ENCODE measurements at regions not wholly inside any gene's neighbourhood (a gene's known extent, or its start where the extent isn't known, plus 50 kb on each side); places are given as distances from the start of the nearest gene placed in this dataset.
"Not testable (repeated sequence)": the region's sequence is repeated elsewhere in the genome, so short reads cannot be mapped to it uniquely, and the experiment has no call there.

GRCh38 chr6:86128130-86128814 lies 485.6 kb upstream of the SYNCRIP start:
- Mint-ChIP-seq H3K4me3 (no peak overlapping the region), H3K36me3 (ENCODE audit: low read depth) (no peaks in the 10 kb centered on the region), H3K4me1 (ENCODE audit: low read depth) (no peaks in the 10 kb centered on the region), H3K9me3 (peaks cover 11% of the 10 kb centered on the region), H3K27me3 (ENCODE audit: insufficient read depth) (no peaks in the 10 kb centered on the region), H3K27ac (no peak overlapping the region)
- no peak for DNase-seq (ENCODE audit: low spot score)
- intact Hi-C loops (cut with micrococcal nuclease) = no loop called here

- intact Hi-C loops (cut with micrococcal nuclease) = no loop called here
- no peaks in the 10 kb centered on the region for H3K27me3 Mint-ChIP-seq (ENCODE audit: insufficient read depth)
- no peak for DNase-seq (ENCODE audit: low spot score)
- H3K4me3 Mint-ChIP-seq = no peak overlapping the region
- H3K27ac Mint-ChIP-seq = no peak overlapping the region
- H3K36me3 Mint-ChIP-seq (ENCODE audit: low read depth) = no peaks in the 10 kb centered on the region
- no peaks in the 10 kb centered on the region for H3K4me1 Mint-ChIP-seq (ENCODE audit: low read depth)
- H3K9me3 Mint-ChIP-seq = no peaks in the 10 kb centered on the region
Observed at GRCh38 chr6:86122086-86122485, 479.4 kb upstream of the SYNCRIP start.

- no peaks in the 10 kb centered on the region for H3K36me3 Mint-ChIP-seq (ENCODE audit: low read depth)
- DNase-seq (ENCODE audit: low spot score) = no peak
- no peaks in the 10 kb centered on the region for H3K9me3 Mint-ChIP-seq
- no peaks in the 10 kb centered on the region for H3K4me1 Mint-ChIP-seq (ENCODE audit: low read depth)
- no peak overlapping the region for H3K27ac Mint-ChIP-seq
- H3K27me3 Mint-ChIP-seq (ENCODE audit: insufficient read depth) = no peaks in the 10 kb centered on the region
- intact Hi-C loops (cut with micrococcal nuclease) = no loop called here
- no peak overlapping the region for H3K4me3 Mint-ChIP-seq
Observed at GRCh38 chr6:86118271-86118670, 475.6 kb upstream of the SYNCRIP start.

GRCh38 chr6:86107985-86108384 lies 465.3 kb upstream of the SYNCRIP start:
- intact Hi-C loops (cut with micrococcal nuclease) = no loop called here
- H3K27me3 Mint-ChIP-seq (ENCODE audit: insufficient read depth) = no peaks in the 10 kb centered on the region
- no peak overlapping the region for H3K27ac Mint-ChIP-seq
- no peak for DNase-seq (ENCODE audit: low spot score)
- no peaks in the 10 kb centered on the region for H3K36me3 Mint-ChIP-seq (ENCODE audit: low read depth)
- peaks cover 6% of the 10 kb centered on the region for H3K9me3 Mint-ChIP-seq
- H3K4me3 Mint-ChIP-seq = no peak overlapping the region
- H3K4me1 Mint-ChIP-seq (ENCODE audit: low read depth) = no peaks in the 10 kb centered on the region

GRCh38 chr6:86087954-86088353 lies 445.3 kb upstream of the SYNCRIP start:
- H3K27ac Mint-ChIP-seq = no peak overlapping the region

GRCh38 chr6:86079938-86080337 lies 437.3 kb upstream of the SYNCRIP start:
- no peak overlapping the region for H3K4me3 Mint-ChIP-seq
- intact Hi-C loops (cut with micrococcal nuclease) = no loop called here

More at GRCh38 chr6:86087954-86088353, 445.3 kb upstream of the SYNCRIP start:
- Mint-ChIP-seq H3K4me1 (ENCODE audit: low read depth) (no peaks in the 10 kb centered on the region), H3K36me3 (ENCODE audit: low read depth) (no peaks in the 10 kb centered on the region), H3K9me3 (peaks cover 30% of the 10 kb centered on the region), H3K27me3 (ENCODE audit: insufficient read depth) (no peaks in the 10 kb centered on the region), H3K4me3 (no peak overlapping the region)
- DNase-seq (ENCODE audit: low spot score) = no peak
- intact Hi-C loops (cut with micrococcal nuclease) = no loop called here

GRCh38 chr6:86070151-86070550 lies 427.5 kb upstream of the SYNCRIP start:
- no peak for DNase-seq (ENCODE audit: low spot score)
- intact Hi-C loops (cut with micrococcal nuclease) = no loop called here
- Mint-ChIP-seq H3K4me1 (ENCODE audit: low read depth) (no peaks in the 10 kb centered on the region), H3K9me3 (no peaks in the 10 kb centered on the region), H3K4me3 (no peak overlapping the region), H3K27ac (no peak overlapping the region), H3K27me3 (ENCODE audit: insufficient read depth) (no peaks in the 10 kb centered on the region), H3K36me3 (ENCODE audit: low read depth) (no peaks in the 10 kb centered on the region)

More at GRCh38 chr6:86079938-86080337, 437.3 kb upstream of the SYNCRIP start:
- DNase-seq (ENCODE audit: low spot score) = no peak
- Mint-ChIP-seq H3K27me3 (ENCODE audit: insufficient read depth) (no peaks in the 10 kb centered on the region), H3K27ac (no peak overlapping the region), H3K36me3 (ENCODE audit: low read depth) (no peaks in the 10 kb centered on the region), H3K4me1 (ENCODE audit: low read depth) (no peaks in the 10 kb centered on the region), H3K9me3 (no peaks in the 10 kb centered on the region)

- H3K36me3 Mint-ChIP-seq (ENCODE audit: low read depth); H3K27ac Mint-ChIP-seq; DNase-seq (ENCODE audit: low spot score); intact Hi-C loops (cut with micrococcal nuclease); H3K4me1 Mint-ChIP-seq (ENCODE audit: low read depth); H3K4me3 Mint-ChIP-seq; H3K27me3 Mint-ChIP-seq (ENCODE audit: insufficient read depth): not testable (repeated sequence)
- peaks cover 15% of the 10 kb centered on the region for H3K9me3 Mint-ChIP-seq
Observed at GRCh38 chr6:86065002-86065401, 422.3 kb upstream of the SYNCRIP start.

GRCh38 chr6:86057293-86057980 lies 414.8 kb upstream of the SYNCRIP start:
- intact Hi-C loops (cut with micrococcal nuclease); DNase-seq (ENCODE audit: low spot score); H3K27ac Mint-ChIP-seq; H3K4me3 Mint-ChIP-seq; H3K27me3 Mint-ChIP-seq (ENCODE audit: insufficient read depth); H3K9me3 Mint-ChIP-seq; H3K4me1 Mint-ChIP-seq (ENCODE audit: low read depth); H3K36me3 Mint-ChIP-seq (ENCODE audit: low read depth): not testable (repeated sequence)

- no peak overlapping the region for H3K27ac Mint-ChIP-seq
- H3K4me3 Mint-ChIP-seq = no peak overlapping the region
- no peaks in the 10 kb centered on the region for H3K36me3 Mint-ChIP-seq (ENCODE audit: low read depth)
- intact Hi-C loops (cut with micrococcal nuclease) = no loop called here
- H3K27me3 Mint-ChIP-seq (ENCODE audit: insufficient read depth) = no peaks in the 10 kb centered on the region
- DNase-seq (ENCODE audit: low spot score) = no peak
- H3K4me1 Mint-ChIP-seq (ENCODE audit: low read depth) = no peaks in the 10 kb centered on the region
- H3K9me3 Mint-ChIP-seq = peaks cover 11% of the 10 kb centered on the region
Observed at GRCh38 chr6:86045038-86045437, 402.4 kb upstream of the SYNCRIP start.

GRCh38 chr6:86042214-86042613 lies 399.5 kb upstream of the SYNCRIP start:
- H3K4me3 Mint-ChIP-seq = no peak overlapping the region
- no peak overlapping the region for H3K27ac Mint-ChIP-seq
- intact Hi-C loops (cut with micrococcal nuclease) = no loop called here
- DNase-seq (ENCODE audit: low spot score) = no peak
- no peaks in the 10 kb centered on the region for H3K4me1 Mint-ChIP-seq (ENCODE audit: low read depth)
- H3K27me3 Mint-ChIP-seq (ENCODE audit: insufficient read depth) = no peaks in the 10 kb centered on the region
- H3K36me3 Mint-ChIP-seq (ENCODE audit: low read depth) = no peaks in the 10 kb centered on the region
- peaks cover 5% of the 10 kb centered on the region for H3K9me3 Mint-ChIP-seq

- Mint-ChIP-seq H3K4me1 (ENCODE audit: low read depth) (no peaks in the 10 kb centered on the region), H3K9me3 (no peaks in the 10 kb centered on the region), H3K4me3 (no peak overlapping the region), H3K36me3 (ENCODE audit: low read depth) (no peaks in the 10 kb centered on the region), H3K27ac (no peak overlapping the region), H3K27me3 (ENCODE audit: insufficient read depth) (no peaks in the 10 kb centered on the region)
- intact Hi-C loops (cut with micrococcal nuclease) = no loop called here
- no peak for DNase-seq (ENCODE audit: low spot score)
Observed at GRCh38 chr6:86031713-86032112, 389.0 kb upstream of the SYNCRIP start.

- Mint-ChIP-seq H3K4me3 (no peak overlapping the region), H3K27ac (no peak overlapping the region), H3K27me3 (ENCODE audit: insufficient read depth) (no peaks in the 10 kb centered on the region), H3K36me3 (ENCODE audit: low read depth) (no peaks in the 10 kb centered on the region), H3K9me3 (no peaks in the 10 kb centered on the region), H3K4me1 (ENCODE audit: low read depth) (no peaks in the 10 kb centered on the region)
- intact Hi-C loops (cut with micrococcal nuclease) = no loop called here
- no peak for DNase-seq (ENCODE audit: low spot score)
Observed at GRCh38 chr6:86030875-86031274, 388.2 kb upstream of the SYNCRIP start.

All from activated T-helper 1 cell treated with anti-CD3 and anti-CD28 coated beads, Interleukin-12 subunit alpha, Interleukin-12 subunit beta, Interleukin-2, Interleukin-4 antibody, amounts not matched to agents 30 ng/mL and 10 ng/mL and 1 ng/mL, durations not matched to agents 14 hours and 24 hours and 36 hours (primary cell).